Body of pancreas (tissue), 4 donors: ENCODE measurements at regions not wholly inside any gene's neighbourhood (a gene's known extent, or its start where the extent isn't known, plus 50 kb on each side); places are given as distances from the start of the nearest gene placed in this dataset.

Experiments
- POLR2A ChIP-seq, 3 donors: fragments of 450-650 bp; IDR thresholded peaks; one replicate each; pipeline ENCODE4 v1.6.1; 2016; ENCODE audit warnings: antibody characterized with exemption in 3 of 3, mild to moderate bottlenecking in 2 of 3
- TF ChIP-seq, protein P1 (sequence below), 7 experiments: fragments of 450-650 bp in 4 of 7; fragments of 200-600 bp in 3 of 7; sonication (generic) in 3 of 7; IDR thresholded peaks; one replicate each; pipeline ENCODE4 v1.5.1; 2016 to 2019; ENCODE audit warnings: antibody characterized with exemption in 7 of 7

DNA sequence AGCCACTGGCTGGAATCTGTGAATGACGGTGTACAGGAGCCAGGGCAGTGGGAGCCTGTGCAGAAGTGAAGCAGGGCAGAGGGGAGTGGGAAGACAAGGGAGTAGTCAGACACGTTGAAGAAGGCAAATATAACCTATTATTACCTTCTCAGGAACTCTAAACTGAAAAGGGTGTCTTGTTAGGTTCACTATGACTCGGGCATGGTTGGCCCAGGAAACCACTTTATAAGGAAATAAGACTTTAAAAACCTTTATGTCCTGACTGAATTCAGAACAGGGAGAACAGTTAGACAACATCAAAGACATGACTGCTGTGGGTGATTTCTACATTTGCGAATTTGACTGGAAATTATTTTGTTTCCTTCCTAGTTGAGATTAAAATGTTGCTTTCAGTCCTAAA lies 107.5 kb downstream of the ACER2 start:
- TF ChIP-seq, protein P1, sequence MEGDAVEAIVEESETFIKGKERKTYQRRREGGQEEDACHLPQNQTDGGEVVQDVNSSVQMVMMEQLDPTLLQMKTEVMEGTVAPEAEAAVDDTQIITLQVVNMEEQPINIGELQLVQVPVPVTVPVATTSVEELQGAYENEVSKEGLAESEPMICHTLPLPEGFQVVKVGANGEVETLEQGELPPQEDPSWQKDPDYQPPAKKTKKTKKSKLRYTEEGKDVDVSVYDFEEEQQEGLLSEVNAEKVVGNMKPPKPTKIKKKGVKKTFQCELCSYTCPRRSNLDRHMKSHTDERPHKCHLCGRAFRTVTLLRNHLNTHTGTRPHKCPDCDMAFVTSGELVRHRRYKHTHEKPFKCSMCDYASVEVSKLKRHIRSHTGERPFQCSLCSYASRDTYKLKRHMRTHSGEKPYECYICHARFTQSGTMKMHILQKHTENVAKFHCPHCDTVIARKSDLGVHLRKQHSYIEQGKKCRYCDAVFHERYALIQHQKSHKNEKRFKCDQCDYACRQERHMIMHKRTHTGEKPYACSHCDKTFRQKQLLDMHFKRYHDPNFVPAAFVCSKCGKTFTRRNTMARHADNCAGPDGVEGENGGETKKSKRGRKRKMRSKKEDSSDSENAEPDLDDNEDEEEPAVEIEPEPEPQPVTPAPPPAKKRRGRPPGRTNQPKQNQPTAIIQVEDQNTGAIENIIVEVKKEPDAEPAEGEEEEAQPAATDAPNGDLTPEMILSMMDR (IDR thresholded peaks at IDR 0.05) = no peak
- no peak for TF ChIP-seq POLR2A (IDR thresholded peaks at IDR 0.05)
